Progenitor cell of endocrine pancreas (in vitro differentiated cells): ENCODE measurements at regions not wholly inside any gene's neighbourhood (a gene's known extent, or its start where the extent isn't known, plus 50 kb on each side); places are given as distances from the start of the nearest gene placed in this dataset.

Source experiments
- DNase-seq: peaks from one replicate; pipeline ENCODE4 v3.0.0; 2021; ENCODE audit warnings: low spot score; ENCODE audit not compliant: unreplicated experiment
- H3K27ac Mint-ChIP-seq: 2 replicates; pipeline ENCODE4 v1.8.0; 2021; ENCODE audit warnings: mild to moderate bottlenecking, moderate library complexity, mixed read lengths
- H3K27me3 Mint-ChIP-seq: 2 replicates; pipeline ENCODE4 v1.8.0; 2021; ENCODE audit warnings: mixed read lengths
- H3K36me3 Mint-ChIP-seq: 2 replicates; pipeline ENCODE4 v1.8.0; 2022; ENCODE audit warnings: mixed read lengths; ENCODE audit not compliant: insufficient read depth
- H3K4me1 Mint-ChIP-seq: 2 replicates; pipeline ENCODE4 v1.8.0; 2021; ENCODE audit warnings: low read depth, mixed read lengths
- H3K4me3 Mint-ChIP-seq: 2 replicates; pipeline ENCODE4 v1.8.0; 2021; ENCODE audit warnings: low read depth, mild to moderate bottlenecking, moderate library complexity, mixed read lengths
- H3K9me3 Mint-ChIP-seq: 2 replicates; pipeline ENCODE4 v1.8.0; 2021; ENCODE audit warnings: low read depth, mixed read lengths
- TF ChIP-seq, protein P1 (sequence below): fragments of 200-600 bp; sonication (generic); IDR thresholded peaks from one replicate; pipeline ENCODE4 v1.5.0; 2021; ENCODE audit warnings: antibody characterized with exemption, mild to moderate bottlenecking; ENCODE audit not compliant: unreplicated experiment

DNA sequence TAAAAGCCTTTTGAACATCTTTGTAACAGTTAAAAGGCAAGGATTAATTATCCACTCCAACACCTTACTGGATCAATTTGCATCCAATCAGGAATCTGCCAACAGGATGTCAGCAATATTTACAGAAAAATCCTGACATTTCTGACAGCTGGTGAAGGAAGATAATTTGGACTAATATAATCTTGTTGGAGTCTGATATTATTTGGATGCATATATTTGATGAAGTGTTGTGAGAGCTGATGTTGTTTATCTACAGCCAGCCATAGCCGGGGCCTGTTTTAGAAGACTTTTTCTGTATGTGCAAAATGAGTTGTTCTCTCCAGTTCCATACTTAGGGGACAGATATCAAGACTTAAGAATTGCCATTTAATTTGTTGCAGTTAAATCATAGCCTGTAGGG lies 91.1 kb downstream of the GPR37 start:
- no peak for DNase-seq
- no peaks in the 10 kb centered on the region for H3K9me3 Mint-ChIP-seq
- no peak overlapping the region for H3K4me3 Mint-ChIP-seq
- TF ChIP-seq, protein P1, sequence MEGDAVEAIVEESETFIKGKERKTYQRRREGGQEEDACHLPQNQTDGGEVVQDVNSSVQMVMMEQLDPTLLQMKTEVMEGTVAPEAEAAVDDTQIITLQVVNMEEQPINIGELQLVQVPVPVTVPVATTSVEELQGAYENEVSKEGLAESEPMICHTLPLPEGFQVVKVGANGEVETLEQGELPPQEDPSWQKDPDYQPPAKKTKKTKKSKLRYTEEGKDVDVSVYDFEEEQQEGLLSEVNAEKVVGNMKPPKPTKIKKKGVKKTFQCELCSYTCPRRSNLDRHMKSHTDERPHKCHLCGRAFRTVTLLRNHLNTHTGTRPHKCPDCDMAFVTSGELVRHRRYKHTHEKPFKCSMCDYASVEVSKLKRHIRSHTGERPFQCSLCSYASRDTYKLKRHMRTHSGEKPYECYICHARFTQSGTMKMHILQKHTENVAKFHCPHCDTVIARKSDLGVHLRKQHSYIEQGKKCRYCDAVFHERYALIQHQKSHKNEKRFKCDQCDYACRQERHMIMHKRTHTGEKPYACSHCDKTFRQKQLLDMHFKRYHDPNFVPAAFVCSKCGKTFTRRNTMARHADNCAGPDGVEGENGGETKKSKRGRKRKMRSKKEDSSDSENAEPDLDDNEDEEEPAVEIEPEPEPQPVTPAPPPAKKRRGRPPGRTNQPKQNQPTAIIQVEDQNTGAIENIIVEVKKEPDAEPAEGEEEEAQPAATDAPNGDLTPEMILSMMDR = no peak
- no peak overlapping the region for H3K27ac Mint-ChIP-seq
- H3K36me3 Mint-ChIP-seq = no peaks in the 10 kb centered on the region
- H3K27me3 Mint-ChIP-seq = no peaks in the 10 kb centered on the region
- H3K4me1 Mint-ChIP-seq = no peaks in the 10 kb centered on the region

DNA sequence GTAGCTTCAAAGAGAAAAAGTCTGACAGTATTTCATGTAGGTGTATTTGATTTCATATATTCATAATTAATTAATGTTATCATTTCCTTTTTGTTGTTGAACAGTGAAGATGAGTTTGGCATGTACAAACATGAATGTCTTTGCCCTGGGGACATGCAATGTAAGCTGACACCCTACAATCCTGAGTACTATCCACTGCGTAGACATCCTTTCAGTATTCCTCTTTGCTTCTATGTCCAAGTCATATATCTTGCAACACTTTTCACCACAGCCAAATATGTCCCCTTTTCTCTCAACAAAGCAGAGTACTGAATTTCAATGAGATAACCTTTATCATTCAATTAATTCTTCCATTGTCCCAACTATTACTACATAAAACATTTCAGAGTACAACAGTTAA lies 93.6 kb downstream of the GPR37 start:
- no peaks in the 10 kb centered on the region for H3K27me3 Mint-ChIP-seq
- TF ChIP-seq, protein P1 = no peak
- H3K9me3 Mint-ChIP-seq = no peaks in the 10 kb centered on the region
- H3K4me1 Mint-ChIP-seq = no peaks in the 10 kb centered on the region
- DNase-seq = no peak
- no peak overlapping the region for H3K27ac Mint-ChIP-seq
- H3K4me3 Mint-ChIP-seq = no peak overlapping the region
- no peaks in the 10 kb centered on the region for H3K36me3 Mint-ChIP-seq

DNA sequence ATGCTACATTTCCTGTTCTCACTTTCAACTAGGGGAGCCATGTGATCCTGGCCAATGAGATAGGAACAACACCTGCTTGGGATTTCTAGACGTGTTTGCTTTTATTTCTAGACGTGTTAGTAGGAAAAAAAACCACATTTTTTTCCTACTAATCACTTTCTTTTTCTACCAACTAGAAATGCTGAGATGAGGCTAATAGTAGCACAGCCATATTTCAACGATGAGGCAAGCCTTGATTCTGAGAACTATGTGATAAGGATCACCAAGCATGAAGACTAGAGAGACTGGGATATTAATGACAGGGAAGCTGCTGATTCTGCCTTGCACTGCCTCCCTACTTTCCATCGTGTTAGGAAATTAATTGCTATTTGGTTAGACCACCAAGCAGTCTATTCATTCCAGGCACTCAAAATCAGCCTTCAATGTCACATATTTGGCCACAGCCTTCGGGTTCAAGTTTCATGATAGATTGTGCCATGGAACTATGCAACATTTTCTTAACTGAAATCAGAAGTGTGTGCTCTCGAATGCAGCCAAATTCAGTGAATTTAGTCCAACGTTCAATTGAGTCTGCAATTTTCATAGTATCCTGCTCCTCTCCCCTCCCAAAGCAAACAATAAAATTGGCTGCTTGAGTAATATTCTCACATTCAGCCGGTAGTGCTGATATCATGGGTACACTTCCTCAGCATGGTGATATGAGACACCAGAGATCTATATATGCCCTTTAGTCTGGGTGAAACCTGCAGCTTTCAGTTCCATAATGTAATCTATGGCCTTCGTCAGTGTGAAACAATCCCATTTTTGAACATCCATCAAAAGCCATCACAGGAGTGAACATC lies 98.1 kb downstream of the GPR37 start:
- no peaks in the 10 kb centered on the region for H3K9me3 Mint-ChIP-seq
- TF ChIP-seq, protein P1 = no peak
- no peaks in the 10 kb centered on the region for H3K27me3 Mint-ChIP-seq
- no peaks in the 10 kb centered on the region for H3K4me1 Mint-ChIP-seq
- no peak for DNase-seq
- H3K4me3 Mint-ChIP-seq = no peak overlapping the region
- H3K36me3 Mint-ChIP-seq = no peaks in the 10 kb centered on the region
- H3K27ac Mint-ChIP-seq = no peak overlapping the region

DNA sequence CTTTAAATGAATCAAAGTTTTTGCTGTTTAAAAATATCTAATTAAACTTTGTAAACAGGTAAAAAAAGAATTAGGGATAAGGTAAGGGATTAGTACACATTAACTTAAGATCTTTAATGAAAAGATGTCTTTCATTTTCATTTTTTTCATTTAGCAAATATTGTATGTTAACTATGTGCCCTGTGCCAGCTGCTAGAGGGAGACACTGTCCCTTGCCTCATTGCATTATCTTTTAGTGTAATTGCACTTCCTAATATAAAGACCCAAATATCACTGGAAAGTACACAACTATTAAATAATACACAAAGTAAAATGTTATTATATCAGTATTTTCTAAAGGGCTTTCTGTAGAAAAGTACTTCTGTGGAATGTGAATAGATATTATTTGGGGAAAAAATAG lies 102.7 kb downstream of the GPR37 start:
- Mint-ChIP-seq H3K27me3 (no peaks in the 10 kb centered on the region), H3K4me3 (no peak overlapping the region), H3K4me1 (no peaks in the 10 kb centered on the region), H3K27ac (no peak overlapping the region), H3K36me3 (no peaks in the 10 kb centered on the region), H3K9me3 (no peaks in the 10 kb centered on the region)
- DNase-seq = no peak
- TF ChIP-seq, protein P1 = no peak

DNA sequence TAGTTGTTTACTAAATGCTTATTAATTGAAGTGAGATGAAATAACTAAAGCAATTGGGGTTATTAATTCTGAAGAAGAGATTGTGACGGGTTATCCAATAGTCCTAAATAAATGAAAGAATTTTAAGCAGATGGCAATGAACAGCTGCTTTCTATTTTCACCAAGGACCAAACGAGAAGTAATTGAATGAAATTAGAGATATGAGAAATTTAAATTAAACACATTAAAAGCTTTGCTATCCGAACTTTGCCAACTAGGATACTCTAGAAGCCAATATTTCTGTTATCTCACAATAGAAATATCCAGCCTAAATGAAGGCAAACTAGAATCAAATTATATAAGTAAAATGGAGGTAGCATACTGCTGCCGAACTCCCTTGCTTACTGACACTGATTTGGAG lies 103.2 kb downstream of the GPR37 start:
- no peak for DNase-seq
- H3K4me1 Mint-ChIP-seq = no peaks in the 10 kb centered on the region
- no peak overlapping the region for H3K4me3 Mint-ChIP-seq
- H3K27ac Mint-ChIP-seq = no peak overlapping the region
- no peaks in the 10 kb centered on the region for H3K27me3 Mint-ChIP-seq
- no peaks in the 10 kb centered on the region for H3K9me3 Mint-ChIP-seq
- no peaks in the 10 kb centered on the region for H3K36me3 Mint-ChIP-seq
- TF ChIP-seq, protein P1 = no peak
